ENCODE measurements at regions not wholly inside any gene's neighbourhood (a gene's known extent, or its start where the extent isn't known, plus 50 kb on each side); places are given as distances from the start of the nearest gene placed in this dataset.
"Not testable (repeated sequence)": the region's sequence is repeated elsewhere in the genome, so short reads cannot be mapped to it uniquely, and the experiment has no call there.

DNA sequence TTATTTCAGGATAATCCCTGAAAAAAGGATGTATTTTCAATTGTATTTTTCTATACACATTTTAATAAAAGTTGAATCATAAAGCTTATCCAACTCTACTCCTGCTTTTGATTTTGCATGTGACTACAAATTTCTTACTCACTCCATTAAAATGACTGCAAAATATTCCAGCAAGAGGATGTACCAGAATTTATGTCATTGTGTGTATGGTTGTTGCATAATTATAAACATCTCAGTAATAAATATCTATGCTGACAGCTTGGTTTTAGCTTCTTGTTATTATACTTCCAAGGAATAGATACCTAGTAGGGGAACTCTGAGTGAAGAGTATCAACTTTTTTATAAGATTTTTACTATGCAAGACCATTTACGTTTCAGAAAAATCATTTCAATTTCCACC is 463.2 kb upstream of the RUNX1 start:
- DNase-seq = no peak

DNA sequence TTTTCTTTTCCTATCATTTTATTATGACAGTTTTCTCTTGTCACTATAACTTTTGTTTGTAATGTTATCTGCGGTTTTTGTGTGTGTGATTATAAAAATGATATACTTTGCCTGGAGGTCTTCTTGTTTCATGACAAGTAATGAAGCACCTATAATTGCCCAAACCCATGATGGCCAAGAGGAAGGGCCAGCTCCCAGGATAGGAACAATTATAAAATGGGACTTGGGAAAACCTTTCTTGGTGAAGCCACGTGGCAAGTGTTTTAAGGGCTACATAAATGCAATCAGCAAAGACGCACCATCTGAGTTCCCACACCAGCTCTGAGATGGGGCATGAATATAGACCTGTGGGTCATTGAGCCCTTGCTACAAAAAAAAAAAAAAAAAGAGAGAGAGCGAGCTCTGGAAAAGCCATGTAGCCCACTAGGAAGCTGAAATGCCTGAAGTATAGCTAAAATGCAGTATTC is 462.6 kb upstream of the RUNX1 start:
- no peak for DNase-seq

DNA sequence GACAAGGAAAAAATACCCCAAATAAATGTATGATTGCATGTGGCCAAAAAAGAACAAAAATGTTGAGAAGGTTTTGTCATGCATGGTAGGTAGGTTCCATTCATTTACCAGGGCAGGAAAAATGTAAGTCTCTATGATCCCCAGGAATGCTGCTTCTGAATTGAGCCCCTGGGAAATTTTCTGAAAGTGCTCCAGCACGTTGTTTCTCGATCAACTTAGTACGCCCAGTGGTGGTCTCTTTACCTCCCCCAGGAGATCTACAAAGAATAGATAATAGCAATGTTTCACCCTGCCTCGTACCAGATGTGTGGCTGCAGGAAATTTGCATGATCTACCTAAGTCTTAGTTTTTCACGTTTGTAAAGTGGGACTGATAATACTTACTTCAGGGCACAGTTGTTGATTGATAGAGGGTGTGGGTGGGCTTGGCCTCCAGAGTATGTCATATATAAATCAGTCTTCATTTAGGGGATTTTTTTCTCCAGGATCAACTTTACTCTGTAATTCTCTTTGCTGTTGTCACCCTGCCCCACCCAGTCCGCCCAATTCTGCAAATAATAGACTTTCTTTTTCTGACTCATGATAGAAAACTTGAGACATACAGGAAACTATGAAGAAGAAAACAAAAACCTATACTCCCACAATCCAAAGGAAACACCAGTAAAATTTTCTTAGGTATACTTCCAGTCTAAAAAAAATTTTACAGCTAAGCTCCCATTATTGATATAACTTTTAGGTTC is 462.0 kb upstream of the RUNX1 start:
- DNase-seq = no peak

DNA sequence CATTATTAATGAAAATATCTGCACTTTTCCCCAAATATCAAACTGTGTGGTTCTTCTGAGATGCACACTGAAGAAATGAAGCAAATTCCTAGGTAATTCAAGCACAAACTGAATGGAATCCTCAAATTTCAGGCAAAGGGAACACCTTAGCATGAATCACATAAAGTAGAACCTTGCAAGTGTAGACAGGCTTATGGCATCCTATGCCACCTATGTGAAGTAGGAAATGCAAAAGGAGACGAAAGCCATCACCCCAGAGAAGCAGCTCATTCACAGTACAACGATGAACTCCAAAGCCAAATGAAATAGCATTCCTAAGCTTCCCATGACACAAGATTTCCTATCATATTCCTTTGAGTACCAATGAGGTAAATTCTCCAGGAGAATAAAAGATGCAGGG is 461.2 kb upstream of the RUNX1 start:
- no peak for DNase-seq

DNA sequence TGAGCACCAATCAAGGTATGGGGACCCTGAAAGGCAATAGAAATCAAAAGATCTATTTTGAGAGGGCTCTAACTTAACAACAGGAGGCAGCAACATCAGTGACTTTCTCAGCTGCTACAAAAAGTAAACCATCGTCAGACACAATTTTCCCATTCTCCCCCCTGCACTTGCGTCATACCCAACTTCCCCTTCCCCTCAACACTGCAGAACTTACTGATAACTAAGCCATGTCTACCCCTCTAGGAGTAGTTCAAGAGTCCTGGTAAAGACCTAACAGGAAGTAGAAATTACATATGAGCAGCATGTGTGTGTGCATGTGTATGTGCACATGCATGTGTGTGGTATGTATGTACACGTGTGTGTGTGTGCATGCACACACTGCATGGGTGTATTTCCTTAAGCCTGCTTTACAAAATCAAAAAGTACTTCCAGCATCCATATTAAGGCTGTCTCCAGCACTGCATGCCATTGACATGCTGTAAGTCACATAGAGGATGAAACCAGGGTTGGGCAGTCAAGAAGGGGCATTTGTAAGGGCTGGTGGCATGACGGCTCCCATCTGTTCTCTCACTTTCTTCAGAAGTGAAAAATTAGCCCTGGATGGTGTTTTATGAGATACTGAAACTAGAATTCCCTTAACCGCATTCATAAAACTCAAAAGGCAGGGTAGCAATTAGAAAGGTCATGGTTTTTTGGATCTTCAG is 460.1 kb upstream of the RUNX1 start:
- DNase-seq = no peak

DNA sequence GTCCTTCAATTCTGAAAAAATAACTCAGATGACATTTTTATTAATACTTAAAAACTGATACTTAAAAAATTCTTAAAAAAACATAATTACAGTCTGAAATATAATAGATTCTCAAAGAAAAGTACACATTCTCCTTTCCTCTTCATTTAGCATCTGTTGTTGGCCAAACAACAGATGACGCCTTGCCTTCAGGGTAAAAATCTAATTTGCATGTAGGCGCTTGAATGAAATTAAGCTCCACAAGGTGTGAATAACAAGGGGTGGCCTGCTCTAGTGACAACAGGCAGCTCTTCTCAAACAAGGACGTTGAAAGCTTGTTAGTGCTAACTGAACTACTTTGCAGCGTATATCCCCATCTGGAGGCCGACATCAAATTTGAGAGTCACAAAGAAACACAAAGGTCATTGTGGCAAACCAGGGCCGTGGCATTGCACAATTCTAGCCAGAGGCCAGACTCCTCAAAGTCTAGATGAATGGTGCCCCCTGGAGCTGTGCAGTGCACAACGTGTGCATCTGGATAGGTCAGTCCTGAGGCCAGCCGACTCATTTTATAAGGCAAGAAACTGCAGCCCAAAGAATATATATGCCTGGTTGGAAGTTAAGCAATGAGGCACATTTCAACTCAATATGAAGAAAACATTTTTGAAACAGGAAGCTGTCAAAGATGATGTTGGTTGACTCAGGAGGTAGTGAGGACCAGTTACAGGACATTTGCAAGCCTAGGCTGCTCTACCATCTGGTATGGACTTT is 459.2 kb upstream of the RUNX1 start:
- no peak for DNase-seq

DNA sequence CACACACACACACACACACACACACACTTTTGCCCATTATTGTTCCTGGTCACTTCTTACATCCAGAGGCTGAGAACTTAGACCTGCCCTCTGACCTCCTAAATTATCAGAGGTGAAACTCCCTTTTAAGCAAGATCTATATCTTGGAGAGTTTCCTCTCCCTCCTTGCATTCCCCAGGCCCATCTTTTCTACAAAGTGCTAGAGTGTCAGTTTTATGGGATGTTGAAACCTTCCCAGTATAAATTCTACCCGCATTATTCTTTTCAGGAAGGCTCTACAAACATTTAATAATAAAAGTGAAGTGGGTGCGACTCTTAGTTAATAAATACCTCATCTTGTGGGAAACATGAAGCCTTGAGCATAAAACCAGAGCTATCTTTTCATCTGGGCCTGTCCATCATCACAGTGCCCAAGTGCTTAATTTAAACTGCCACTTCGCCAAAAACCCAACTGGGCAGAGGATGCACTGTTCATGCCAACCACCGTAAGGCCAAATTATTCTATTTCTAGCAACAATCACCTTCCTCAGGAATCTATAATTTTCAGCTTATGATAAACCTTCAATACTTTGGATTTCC is 458.2 kb upstream of the RUNX1 start:
- DNase-seq = no peak

DNA sequence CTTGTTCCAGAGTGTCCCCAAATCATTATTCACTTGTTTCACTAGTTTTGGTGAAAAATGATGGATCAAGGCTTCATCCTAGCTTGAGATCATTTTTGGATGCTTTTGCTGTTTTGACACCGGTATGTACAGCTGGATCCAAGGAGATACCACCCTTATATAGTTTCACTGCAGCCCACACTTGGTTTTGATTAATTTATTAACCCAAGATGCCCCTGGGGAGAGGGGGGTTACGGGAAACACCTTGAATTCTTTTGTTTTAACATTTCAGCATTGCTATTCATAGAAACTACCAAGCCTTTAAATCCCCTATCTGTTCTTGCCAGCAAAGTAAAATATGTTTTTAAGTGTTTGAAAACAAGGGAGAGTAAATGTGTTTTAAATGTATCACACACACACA is 457.7 kb upstream of the RUNX1 start:
- DNase-seq = no peak

DNA sequence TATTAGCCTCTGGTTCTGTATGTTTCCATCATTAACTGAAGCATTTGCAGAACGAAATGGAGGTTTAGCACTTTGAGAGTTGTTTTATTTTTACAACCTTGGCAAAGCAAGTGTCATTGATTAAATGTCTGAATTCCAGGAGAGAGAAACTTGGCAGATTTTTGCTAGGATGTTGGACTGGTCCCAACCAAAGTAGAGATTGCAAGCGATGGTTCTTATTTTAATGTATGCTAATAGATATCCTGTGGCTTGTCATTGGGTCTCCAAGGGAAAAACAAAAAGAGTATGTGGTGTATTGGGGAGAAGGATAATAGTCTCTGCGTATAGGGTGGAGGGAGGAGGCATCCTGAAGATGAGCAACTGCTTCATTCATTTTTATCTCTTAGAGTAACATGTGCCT is 457.2 kb upstream of the RUNX1 start:
- no peak for DNase-seq

DNA sequence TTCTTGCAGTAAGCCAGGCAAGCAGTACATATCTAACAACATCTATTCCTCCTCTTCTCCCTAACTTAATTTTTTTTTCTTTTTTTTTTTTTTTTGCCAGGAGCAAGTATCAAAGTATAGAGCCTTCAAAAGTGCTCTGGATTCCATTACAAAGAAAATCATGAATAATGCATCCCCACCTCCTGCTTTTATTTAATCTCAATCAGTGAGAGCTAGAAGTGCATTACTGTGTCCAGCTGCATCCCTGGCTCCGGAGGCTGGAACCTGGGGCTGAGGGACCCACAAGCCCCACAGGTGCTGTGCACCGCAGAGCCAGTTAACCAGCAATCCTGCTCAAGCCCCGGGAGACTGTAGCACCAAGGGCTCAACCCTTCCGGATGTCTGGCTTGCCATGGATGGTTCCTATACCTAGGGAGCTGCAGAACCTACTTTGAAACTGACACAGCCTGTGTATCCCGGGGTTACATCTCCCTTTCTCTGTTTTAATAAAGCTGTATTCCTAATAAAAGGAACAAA is 455.9 kb upstream of the RUNX1 start:
- no peak for DNase-seq

DNA sequence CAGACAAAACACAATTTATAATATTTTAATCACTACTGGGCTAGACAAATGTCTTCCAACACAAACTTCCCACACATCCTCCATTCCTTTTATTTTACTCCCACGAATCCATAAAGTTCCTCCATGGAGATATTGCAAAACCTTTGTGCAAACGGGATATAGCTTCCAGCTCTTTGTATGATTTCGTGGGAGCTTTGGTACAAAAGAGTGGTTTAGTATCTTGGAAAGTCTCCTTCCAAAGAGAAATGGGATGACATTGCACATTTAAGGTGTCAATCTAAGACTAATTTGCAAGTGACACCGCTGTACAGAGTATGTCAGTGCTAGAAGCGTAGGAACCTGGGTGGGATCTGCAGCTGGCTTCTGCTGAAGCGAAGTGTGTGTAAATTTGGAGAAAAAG is 455.2 kb upstream of the RUNX1 start:
- no peak for DNase-seq

DNA sequence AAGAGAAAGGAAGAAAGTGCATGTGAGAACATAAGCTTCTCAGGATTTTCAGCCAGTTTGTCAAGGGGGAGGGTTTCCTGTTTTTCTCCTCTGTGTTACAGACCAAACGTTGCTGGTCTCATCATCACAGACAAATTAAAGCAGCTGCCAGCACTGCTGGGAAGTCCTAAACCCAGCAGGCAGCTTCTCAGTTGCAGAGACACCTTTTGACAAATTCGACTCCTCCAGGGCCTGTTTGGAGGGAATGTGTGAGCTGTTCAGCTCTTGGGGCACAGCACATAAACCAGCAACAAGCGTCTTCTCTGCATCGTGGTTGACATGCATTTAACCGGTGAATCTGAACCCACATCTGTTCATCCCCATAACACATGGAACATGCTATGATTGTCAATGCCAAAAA is 454.6 kb upstream of the RUNX1 start:
- DNase-seq = no peak

DNA sequence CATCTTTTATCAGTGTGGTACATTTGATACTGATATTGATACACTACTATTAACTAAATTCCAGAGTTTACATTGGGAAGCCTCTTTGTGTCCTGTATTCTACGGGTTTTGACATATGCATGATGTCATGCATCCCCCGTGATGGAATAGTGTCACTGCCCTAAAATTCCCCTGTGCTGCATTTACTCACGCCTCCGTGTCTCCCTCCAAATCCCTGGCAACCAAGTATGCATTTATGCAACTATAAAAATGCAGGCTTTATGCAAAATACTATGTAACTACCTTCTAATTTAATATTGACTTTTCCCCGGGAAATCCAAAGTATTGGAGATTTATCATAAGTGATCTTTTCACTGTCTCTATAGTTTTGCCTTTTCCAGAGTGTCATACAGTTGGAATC is 453.7 kb upstream of the RUNX1 start:
- DNase-seq = no peak

DNA sequence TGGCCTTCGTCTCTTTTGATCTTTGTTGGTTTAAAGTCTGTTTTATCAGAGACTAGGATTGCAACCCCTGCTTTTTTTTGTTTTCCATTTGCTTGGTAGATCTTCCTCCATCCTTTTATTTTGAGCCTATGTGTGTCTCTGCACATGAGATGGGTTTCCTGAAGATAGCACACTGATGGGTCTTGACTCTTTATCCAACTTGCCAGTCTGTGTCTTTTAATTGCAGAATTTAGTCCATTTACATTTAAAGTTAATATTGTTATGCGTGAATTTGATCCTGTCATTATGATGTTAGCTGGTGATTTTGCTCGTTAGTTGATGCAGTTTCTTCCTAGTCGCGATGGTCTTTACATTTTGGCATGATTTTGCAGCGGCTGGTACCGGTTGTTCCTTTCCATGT is 448.4 kb upstream of the RUNX1 start:
- DNase-seq = not testable (repeated sequence)

DNA sequence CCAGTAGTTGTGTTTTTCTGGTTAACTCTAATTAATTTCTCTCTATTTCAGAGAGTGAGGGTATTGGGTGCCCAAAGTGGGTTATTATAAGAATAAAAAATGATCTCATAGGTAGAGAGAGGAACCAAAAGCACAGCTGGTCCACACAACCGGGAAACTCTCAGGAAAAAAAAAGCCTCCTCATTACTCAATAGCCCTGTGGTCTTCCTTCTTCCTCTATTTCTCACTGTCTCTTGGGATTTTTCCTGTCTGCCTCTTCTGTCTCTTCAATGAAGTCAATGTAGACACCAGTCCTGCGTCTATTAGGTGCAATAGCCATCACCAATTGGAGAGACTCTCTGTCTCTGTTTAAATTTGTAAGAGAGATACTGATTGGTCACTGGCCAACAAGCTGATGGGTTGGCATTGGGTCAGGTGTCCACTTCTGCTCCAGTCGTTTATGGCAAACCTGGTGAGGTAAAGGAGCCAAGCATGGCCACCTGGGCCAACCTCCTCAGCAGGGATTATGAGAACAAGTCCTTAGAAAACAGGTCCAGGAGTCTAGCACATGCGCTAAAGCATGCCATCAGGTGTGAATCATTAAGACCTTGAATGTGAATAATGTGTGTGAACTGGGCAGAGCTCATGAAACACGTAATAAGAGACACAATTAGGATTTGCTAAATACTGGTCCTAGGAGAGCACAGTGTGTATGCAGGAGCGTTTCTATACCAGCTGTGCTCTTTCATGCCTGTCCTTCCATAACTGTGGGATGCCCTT is 443.0 kb upstream of the RUNX1 start:
- DNase-seq = no peak

DNA sequence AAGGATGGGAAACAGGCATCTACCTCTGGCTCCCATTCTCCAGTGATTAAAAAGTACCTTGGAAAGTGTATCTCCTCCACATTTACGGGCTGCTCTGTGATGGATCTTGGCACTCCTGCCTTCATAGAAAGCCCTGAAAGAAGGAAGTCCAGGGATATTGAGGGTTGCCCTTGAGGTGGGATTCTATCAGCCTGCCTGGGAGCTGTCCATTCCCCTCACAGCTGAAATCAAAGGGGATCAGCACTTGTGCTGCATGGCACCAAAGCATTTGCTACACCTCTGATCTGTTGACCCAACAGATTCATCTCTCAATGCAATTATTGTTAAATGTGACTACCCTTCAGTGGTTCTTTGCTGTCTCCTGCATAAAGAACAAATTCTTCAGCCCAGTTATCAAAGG is 442.0 kb upstream of the RUNX1 start:
- DNase-seq = no peak

DNA sequence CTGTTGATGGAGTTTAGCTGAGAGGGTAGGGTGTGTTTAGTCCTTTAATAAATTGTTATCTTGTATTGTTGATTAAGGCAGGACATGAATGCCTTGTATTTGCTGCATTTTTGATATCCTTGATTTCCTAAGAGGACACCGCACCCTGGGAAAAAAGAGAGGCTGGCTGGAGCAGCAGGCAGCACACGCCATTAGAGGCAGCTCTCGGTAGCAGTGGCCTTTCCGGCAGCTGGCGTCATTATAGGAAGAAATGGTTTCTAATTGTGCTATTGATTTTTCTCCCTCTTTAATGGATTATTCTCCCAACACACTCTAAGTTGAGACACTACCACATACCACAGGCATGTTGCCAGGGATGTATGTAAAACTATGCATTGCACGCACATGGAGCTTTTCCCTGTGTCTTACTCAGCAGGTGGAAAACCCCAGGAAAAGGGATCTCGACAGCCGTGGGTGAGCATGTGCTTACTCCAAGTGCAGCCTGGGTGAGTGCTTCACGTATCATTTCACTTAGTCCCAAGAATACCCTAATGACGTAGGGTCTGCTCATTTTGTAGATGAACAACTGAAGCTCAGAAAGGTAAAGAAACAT is 440.4 kb upstream of the RUNX1 start:
- no peak for DNase-seq

DNA sequence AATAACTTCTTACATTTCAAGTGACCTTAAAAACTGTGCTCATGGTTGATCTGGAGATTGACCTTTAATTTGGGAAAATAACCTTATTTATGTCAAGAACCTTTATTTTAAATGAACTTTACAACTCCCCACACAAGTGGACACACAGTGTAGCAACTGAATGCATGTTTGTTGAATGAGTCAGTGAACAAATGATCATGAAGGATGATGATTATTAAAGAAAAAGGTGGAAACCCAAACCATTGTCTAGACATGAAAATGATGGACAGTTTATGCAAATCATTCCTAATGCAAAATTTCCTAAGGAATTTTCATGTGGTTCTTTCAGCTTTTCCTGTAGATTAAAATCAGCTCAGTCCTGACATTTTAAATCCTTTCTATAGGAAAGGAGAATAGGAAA is 439.8 kb upstream of the RUNX1 start:
- DNase-seq = no peak

DNA sequence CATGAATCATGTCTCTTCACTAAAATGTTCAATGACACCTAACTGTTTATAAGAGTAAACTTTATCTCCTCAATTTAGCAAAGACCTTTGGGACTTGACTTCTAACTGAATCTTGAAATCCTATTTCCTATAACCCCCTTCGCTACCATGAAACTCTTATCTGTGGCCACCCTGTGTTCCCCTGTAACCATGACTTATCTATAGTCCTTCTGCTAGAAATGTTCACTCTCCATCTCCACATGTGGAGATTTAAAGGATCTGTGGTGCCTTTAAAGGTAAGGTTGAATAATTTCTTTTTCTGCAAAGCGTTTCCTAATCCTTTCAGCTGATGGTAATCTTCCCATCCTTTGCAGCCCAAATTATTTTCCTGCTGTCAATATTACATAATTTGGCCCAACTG is 436.3 kb upstream of the RUNX1 start:
- no peak for DNase-seq

DNA sequence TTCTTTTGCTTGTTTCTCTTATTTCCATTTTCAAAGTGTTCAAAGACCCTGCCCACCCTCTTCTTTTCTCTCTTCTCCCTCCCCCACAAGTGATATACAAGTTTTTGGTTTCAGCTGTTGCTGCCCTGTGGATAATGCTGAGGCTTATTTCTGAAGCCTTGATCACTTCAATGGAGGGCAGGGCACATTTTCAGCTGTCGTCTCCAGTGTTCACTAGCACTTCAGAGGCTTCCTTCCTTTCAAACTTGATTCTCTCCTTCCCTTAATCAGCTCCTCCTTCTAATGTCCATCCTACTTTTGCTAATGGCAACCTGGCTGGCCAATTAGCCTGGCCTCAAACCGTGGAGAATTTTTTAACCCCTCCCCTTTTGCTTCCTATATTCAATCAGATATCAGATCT is 435.7 kb upstream of the RUNX1 start:
- no peak for DNase-seq

DNA sequence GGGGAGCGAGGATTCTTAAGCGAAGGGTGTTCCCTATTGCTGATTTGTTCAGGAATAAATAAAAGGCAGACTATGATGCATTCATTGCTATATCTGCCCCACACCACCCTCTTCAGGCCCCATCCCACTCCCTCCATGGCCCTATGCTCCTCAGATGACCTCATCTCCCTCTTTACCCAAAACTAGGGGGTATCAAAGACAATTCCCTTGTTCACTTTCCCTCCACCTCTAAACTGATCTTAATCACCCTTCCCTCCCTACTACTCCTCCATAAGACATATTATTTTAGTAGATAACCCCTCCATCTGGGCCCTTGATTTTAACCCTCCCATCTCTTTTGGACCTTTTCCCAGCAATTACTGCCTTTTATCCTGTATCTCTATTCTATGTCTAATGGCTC is 434.9 kb upstream of the RUNX1 start:
- DNase-seq = no peak
